ENCODE measurements at regions not wholly inside any gene's neighbourhood (a gene's known extent, or its start where the extent isn't known, plus 50 kb on each side); places are given as distances from the start of the nearest gene placed in this dataset.

DNA sequence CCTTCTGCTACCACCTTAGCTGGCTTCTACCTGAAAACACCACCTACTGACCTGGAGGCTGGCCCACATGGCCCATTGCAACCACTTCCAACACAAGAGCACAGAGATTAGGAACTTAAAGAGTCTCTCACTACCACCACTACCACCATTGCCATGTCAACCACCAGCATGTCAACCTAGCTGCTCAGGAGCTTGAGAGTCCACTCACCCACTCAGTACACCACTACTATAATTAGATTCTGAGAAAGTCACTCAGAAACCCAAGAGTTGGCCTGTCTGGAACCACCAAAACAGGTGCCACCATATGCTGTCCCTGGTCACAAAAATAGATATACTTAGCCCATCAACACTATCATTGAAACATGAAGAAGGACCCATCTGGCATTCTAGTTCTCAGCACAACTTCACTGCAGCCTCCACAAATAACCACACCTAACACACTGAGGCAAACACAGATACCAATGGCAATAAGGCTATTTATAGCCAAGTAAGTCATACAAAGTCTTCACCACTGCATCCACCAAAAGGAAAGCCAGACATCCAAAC, 806.7 kb upstream of the EPHA6 start:
- TF ChIP-seq, protein P1, sequence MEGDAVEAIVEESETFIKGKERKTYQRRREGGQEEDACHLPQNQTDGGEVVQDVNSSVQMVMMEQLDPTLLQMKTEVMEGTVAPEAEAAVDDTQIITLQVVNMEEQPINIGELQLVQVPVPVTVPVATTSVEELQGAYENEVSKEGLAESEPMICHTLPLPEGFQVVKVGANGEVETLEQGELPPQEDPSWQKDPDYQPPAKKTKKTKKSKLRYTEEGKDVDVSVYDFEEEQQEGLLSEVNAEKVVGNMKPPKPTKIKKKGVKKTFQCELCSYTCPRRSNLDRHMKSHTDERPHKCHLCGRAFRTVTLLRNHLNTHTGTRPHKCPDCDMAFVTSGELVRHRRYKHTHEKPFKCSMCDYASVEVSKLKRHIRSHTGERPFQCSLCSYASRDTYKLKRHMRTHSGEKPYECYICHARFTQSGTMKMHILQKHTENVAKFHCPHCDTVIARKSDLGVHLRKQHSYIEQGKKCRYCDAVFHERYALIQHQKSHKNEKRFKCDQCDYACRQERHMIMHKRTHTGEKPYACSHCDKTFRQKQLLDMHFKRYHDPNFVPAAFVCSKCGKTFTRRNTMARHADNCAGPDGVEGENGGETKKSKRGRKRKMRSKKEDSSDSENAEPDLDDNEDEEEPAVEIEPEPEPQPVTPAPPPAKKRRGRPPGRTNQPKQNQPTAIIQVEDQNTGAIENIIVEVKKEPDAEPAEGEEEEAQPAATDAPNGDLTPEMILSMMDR (IDR thresholded peaks at IDR 0.05; ENCODE audit: insufficient read depth, low read length, poor library complexity, severe bottlenecking) = no peak
- H3K27me3 ChIP-seq (ENCODE audit: control insufficient read depth, insufficient read depth, low read length) = no peaks in the 10 kb centered on the region
- no peak for DNase-seq (ENCODE audit: low read depth)
- no peak overlapping the region for H3K4me3 ChIP-seq (ENCODE audit: low read depth, low read length)
- no peaks in the 10 kb centered on the region for H3K36me3 ChIP-seq (ENCODE audit: control insufficient read depth, insufficient read depth, low read length)

- Histone ChIP-seq H3K4me3 (ENCODE audit: low read depth, low read length) (no peak overlapping the region), H3K36me3 (ENCODE audit: control insufficient read depth, insufficient read depth, low read length) (no peaks in the 10 kb centered on the region), H3K27me3 (ENCODE audit: control insufficient read depth, insufficient read depth, low read length) (no peaks in the 10 kb centered on the region)
- DNase-seq (ENCODE audit: low read depth) = no peak
- TF ChIP-seq, protein P1 (IDR thresholded peaks at IDR 0.05; ENCODE audit: insufficient read depth, low read length, poor library complexity, severe bottlenecking) = no peak
Measured at GRCh38 chr3:96012939-96013338, 801.5 kb upstream of the EPHA6 start.

- DNase-seq (ENCODE audit: low read depth) = no peak
- TF ChIP-seq, protein P1 (IDR thresholded peaks at IDR 0.05; ENCODE audit: insufficient read depth, low read length, poor library complexity, severe bottlenecking) = no peak
- Histone ChIP-seq H3K27me3 (ENCODE audit: control insufficient read depth, insufficient read depth, low read length) (no peaks in the 10 kb centered on the region), H3K36me3 (ENCODE audit: control insufficient read depth, insufficient read depth, low read length) (no peaks in the 10 kb centered on the region), H3K4me3 (ENCODE audit: low read depth, low read length) (no peak overlapping the region)
Measured at GRCh38 chr3:96017556-96017955, 796.8 kb upstream of the EPHA6 start.

DNA sequence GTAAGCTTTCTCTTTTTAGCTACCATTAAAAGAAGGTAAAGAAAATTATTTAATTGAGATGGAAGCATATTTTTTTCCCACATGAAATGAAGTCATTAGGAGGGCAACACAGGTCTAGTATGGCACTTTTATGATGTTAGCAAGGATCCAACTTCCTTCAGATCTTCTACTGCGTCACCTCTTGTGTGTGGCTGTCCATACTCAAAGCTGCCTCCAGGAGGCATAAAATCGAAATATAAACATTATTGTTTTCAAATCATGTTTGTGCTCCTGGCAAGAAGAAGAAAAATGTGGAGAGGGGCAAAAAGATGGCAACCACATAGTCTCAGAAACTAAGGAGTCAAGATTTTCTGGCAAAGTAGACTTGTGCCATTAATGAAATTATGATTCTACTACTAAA, 791.7 kb upstream of the EPHA6 start:
- no peaks in the 10 kb centered on the region for H3K27me3 ChIP-seq (ENCODE audit: control insufficient read depth, insufficient read depth, low read length)
- no peak for DNase-seq (ENCODE audit: low read depth)
- H3K36me3 ChIP-seq (ENCODE audit: control insufficient read depth, insufficient read depth, low read length) = no peaks in the 10 kb centered on the region
- no peak overlapping the region for H3K4me3 ChIP-seq (ENCODE audit: low read depth, low read length)
- TF ChIP-seq, protein P1 (IDR thresholded peaks at IDR 0.05; ENCODE audit: insufficient read depth, low read length, poor library complexity, severe bottlenecking) = no peak

GRCh38 chr3:96027718-96028117, 786.7 kb upstream of the EPHA6 start:
- no peaks in the 10 kb centered on the region for H3K36me3 ChIP-seq (ENCODE audit: control insufficient read depth, insufficient read depth, low read length)
- no peak overlapping the region for H3K4me3 ChIP-seq (ENCODE audit: low read depth, low read length)
- DNase-seq (ENCODE audit: low read depth) = no peak
- no peaks in the 10 kb centered on the region for H3K27me3 ChIP-seq (ENCODE audit: control insufficient read depth, insufficient read depth, low read length)
- TF ChIP-seq, protein P1 (IDR thresholded peaks at IDR 0.05; ENCODE audit: insufficient read depth, low read length, poor library complexity, severe bottlenecking) = no peak

DNA sequence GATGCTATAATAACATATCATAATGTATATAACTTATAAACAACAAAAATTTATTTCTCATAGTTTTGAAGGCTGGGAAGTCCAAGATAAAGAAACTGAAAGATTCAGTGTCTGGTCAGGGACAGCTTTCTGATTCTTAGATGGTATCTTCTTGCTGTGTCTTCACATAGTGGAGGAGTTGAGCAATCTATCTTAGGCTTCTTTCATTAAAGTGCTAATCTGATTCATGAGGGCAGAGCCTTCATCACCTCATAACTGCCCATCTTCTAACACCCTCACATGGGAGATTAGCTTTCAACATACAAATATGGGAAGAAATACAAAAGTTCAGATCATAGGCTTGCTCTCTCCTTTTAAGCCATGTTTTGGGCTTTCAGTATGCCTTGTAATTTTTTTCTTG, 774.8 kb upstream of the EPHA6 start:
- Histone ChIP-seq H3K36me3 (ENCODE audit: control insufficient read depth, insufficient read depth, low read length) (no peaks in the 10 kb centered on the region), H3K4me3 (ENCODE audit: low read depth, low read length) (no peak overlapping the region), H3K27me3 (ENCODE audit: control insufficient read depth, insufficient read depth, low read length) (no peaks in the 10 kb centered on the region)
- DNase-seq (ENCODE audit: low read depth) = no peak
- TF ChIP-seq, protein P1 (IDR thresholded peaks at IDR 0.05; ENCODE audit: insufficient read depth, low read length, poor library complexity, severe bottlenecking) = no peak

All from kidney epithelial cell (primary cell).